GM21717 (cell line): ENCODE measurements at regions not wholly inside any gene's neighbourhood (a gene's known extent, or its start where the extent isn't known, plus 50 kb on each side); places are given as distances from the start of the nearest gene placed in this dataset.
"Not testable (repeated sequence)": the region's sequence is repeated elsewhere in the genome, so short reads cannot be mapped to it uniquely, and the experiment has no call there.

Experiments
- ATAC-seq: cut with Tn5 transposase; IDR thresholded peaks from one replicate; pipeline ENCODE4 v1.9.1; 2021; ENCODE audit warnings: mild to moderate bottlenecking, moderate library complexity; ENCODE audit not compliant: unreplicated experiment

DNA sequence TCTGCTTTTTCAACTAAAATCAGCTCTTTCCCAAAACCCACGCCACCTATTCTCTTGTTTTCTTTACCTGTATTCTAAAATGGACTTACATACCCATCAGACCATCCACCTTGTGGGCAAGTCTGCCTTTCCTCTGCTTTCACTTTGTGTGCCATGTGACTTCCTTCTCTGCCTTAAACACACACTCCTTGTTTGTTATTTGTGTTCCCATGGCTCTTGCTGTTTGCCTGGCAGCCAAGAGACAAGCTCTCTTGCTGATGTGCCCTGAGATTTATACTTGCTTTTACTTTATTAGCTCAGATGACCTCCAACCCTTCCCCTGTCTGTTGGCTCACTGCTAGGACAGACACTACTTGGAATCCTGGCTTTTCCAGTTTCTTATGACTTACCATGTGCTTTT is 309.7 kb upstream of the LRRTM4 start:
- ATAC-seq, result no peak

DNA sequence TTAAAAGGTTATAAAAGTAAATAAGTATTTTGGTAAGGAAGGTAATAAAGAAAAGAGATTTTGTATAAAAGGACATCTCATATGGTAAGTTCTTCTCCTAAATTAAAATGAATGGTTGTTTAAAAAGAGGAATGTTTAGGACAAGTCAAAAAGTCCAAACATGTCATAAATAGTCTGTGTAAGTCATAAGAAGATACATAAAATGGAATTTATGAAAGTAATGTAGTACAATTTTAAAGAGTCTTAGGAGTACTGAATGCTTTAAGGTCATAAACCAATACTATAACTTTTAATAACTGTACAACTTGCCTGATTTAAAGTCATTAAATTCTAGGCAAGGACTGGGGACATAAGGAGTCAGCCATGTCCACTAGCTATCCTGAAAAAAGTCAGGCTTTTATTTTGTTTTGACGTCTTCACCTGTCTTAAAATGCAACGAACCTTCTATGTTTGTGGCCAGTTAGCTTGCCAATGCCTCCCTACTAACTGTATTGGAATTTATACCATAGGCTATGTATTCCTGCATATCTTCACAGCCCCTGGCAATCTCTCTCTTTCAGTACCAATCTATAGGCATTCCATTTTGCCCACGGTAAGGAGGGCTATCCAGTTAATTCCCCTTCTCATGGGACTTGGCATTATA is 312.3 kb upstream of the LRRTM4 start:
- no peak for ATAC-seq

DNA sequence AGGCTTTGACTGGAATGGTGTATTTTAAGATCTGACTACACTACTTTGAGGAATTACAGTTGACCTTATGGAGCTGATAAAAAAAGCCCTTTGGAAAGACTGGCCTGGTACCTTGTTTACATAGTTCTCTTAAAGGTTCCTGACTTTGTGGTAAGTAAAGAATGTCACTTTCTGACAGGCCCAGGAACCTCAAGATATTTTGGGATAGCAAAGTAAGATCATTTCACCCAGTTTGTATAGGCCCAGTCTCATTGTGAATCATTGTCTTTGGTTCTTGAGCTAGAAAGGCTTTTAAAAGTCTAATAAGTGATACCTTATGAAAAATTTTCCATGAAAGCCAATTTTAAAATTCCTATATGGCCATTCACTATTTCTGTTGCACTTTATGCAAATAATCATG is 316.3 kb upstream of the LRRTM4 start:
- no peak for ATAC-seq

DNA sequence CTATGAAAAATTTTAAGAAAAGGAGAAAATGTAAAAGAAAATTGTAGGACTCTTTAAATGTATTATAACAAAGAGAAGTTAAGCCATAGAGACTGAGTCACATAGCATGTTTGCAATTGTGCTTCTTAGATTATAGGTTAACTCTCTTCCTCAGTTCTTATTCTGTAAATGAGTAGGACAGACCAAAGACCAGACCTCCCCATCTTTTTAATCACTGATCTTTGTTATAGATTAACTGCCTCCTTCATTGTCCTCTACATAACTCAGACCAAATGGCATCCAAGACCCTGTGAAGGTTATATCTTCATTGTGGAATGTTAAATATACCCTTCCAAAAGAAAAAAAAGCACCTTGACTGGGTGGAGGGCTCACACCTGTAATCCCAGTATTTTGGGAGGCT is 316.9 kb upstream of the LRRTM4 start:
- no peak for ATAC-seq

DNA sequence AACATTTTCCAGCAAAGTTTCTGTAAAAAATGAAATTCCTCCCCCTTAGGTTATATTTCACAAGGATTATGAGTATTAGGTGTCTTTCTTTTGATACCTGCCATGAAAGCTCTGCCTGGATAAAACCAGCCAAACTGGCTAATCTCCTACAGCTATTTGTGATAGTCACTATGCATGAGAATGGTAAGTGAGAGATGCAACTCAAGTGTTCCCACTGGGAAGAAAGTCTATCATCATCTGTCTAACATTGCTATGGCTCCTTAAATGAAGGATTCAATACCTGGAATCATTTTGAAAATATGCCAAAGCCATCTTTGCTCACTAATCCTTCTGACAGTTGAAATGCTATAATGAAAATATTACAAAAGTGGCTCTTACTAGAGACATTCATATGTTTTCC is 339.9 kb upstream of the LRRTM4 start:
- no peak for ATAC-seq

DNA sequence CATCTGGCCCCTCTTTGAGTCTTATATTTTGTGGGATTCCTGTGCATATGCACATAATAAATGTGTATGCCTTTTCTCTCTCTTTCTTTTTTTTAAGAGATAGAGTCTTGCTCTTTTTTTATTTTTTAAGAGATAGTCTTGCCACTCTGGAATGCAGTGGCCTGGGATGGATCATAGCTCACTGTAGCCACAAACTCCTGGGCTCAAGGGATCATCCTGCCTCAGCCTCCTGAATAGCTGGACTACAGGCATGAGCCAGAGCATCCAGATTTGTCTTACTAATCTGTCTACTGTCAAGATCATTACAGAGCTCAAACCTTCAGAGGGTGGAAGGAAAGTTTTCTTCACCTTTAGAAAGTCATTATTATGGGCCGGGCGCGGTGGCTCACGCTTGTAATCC is 342.2 kb upstream of the LRRTM4 start:
- no peak for ATAC-seq

DNA sequence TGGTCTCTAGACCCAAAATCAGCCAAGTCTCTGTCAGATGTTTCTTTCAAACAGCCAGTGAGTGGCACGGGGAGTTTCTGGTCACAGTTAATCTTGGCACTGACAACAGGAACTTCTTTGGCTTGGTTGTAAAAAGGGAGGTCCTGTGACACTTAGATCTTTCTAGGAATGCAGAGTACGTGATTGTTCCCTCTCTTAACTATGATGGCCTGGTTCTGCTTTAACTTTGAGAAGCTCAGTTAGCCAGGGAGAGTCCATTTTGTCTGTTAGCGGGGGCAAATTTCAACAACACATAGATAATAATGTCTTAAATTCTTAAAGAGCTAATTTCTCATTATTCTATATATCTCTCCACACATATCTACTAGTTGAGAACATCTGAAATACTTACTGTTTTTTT is 344.5 kb upstream of the LRRTM4 start:
- ATAC-seq, result no peak

DNA sequence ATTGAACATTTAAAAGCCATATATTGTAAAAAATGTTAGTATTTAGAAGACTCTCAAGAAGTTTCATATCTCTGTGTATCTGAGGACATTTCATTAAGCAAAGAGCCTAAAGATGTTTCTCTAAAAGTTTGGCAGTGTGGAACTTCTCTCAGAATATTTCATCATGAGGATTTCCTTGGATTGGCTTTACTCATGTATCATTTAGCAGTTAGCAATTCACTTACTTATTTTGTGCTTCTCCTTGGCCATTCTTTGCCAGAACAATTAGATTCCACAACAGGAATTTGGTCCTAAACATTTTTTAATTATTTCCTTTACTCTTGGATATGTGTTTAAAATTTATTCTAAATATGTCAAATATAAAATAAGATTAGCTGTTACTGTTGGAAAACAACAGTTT is 345.0 kb upstream of the LRRTM4 start:
- ATAC-seq, result no peak

DNA sequence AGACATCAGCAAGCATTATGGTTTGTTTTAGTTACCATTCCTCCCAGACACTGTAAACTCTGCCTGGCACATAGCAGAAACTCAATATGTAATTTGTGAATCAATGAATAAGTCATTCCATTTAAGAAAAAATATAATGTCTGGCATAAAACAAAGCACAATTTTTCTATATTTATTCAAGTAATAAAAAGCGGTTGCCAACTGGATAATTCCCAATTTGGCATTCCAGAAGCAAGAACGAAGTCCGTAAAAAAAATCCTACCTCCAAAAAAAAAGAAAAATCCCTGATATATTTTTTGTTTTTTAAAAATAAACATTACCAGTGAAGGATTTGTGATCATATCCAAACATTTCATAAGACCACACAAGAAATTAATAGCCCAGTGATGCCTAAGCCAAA is 351.3 kb upstream of the LRRTM4 start:
- no peak for ATAC-seq

DNA sequence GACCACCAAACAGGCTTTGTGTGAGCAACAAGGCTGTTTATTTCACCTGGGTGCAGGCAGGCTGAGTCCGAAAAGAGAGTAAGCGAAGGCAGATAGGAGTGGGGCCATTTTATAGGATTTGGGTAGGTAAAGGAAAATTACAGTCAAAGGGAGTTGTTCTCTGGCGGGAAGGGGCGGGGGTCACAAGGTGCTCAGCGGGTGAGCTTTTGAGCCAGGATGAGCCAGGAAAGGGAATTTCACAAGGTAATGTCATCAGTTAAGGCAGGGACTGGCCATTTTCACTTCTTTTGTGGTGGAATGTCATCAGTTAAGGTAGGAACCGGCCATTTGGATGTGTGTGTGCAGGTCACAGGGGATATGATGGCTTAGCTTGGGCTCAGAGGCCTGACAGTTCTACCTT is 378.0 kb upstream of the LRRTM4 start:
- not testable (repeated sequence) for ATAC-seq

DNA sequence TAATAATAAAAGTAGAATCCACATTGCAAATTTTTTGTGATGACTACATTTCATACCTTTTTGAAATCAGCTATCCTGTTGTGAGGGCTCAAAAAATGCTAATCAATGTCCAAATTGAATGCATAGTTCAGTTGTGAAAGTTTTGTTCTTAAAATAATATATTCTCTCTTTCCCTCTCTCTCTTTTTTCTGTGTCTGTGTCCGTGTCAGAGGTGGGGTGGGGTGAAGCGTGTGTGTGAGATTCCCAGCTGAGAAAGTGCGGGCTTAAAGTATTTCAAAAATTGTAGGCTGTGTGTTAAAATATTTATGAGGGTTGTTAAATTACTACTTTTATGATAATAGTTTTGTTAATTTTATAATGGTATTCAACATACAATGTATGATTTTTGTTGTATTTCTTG is 388.0 kb upstream of the LRRTM4 start:
- no peak for ATAC-seq

DNA sequence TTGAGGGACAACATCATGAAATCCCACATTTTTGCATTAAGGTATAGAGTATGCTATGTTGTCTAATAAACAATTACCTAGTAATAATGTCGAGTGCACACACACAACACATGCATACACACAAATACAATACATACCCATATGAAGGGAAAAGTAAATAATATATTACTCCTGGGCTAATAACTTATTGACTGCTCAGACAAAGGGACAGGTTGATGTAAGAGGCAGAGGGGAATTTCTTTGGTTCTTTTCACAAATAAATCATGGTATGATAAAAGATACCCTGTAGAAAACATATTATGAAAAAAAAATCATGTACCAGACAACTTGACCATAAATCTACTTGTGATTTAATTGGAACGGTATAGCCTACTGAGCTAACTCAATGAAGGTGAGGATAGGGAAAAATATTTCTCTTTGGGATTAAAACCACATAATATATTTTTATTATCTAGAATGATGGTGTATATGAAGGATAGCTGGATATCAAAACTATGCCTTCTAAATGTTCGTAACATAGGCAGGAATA is 398.7 kb upstream of the LRRTM4 start:
- ATAC-seq, result no peak

DNA sequence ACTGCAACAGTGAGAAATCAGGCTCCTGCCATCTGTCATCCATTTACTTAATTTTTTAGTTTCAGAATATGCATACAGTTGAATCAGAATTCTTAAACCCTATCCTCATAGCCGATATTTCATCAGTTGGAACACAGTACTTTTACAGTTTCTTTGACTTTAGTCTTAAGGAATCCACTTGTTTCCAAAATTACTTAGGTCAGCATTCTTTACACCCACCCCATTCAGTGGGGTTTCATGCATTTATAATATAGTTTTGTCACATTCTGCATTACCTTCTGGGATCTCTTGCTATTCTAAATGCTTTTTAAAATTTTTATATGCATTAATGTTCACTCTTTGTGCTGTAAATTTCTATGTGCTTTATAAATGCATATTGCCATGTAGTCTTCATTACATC is 400.4 kb upstream of the LRRTM4 start:
- ATAC-seq, result no peak

DNA sequence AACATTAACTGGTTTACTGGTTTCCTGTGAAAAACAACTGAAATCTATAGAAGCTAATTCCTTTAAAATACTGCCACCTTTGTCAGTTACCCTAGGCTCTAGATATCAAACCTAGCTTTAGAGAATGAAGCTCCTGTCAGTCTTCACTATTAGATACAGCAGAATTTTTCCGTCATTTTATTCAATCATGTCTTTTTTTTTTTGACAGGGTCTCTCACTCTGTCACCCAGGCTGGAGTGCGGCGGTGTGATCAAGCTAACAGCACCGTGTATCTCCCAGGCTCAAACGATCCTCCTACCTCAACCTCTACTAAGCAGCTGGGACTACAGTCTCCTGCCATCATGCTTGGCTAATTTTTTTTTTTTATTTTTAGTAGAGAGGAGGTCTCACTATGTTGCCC is 415.2 kb upstream of the LRRTM4 start:
- ATAC-seq, result no peak

DNA sequence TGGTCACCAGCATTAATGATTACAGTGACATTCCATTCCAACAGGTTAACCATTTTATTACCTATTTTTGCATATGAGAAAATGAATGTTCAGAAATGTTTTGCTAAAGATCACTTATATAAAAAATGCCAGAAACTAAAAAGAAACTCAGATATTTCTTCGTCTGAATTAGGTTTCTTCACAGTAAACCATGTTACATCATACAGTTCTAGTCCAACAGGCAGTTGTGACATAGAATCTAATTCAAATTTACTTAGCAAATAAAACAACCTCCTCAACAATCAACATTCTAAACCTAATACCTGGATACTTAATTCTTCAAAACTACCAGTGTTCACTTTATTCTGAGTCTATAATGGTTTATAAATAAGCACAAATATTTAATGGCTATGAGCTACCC is 416.3 kb upstream of the LRRTM4 start:
- no peak for ATAC-seq

DNA sequence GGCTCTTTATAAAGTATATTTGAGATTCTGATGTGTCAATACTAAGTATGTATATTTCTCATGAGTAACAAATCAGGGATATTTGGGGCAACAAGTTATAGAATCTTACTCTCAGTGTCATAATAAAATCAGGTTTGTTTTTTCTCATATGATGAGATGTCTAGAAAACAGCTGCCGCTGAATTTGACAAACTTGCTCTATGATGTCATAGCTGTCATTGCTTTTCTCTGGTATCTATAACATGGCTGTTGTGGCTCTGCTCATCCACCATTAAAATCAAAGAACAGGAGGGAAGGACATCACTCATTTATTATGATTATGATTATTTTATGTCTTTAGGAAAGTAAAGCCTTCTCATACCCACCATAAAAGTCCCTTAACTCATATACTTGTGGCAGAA is 417.2 kb upstream of the LRRTM4 start:
- no peak for ATAC-seq

DNA sequence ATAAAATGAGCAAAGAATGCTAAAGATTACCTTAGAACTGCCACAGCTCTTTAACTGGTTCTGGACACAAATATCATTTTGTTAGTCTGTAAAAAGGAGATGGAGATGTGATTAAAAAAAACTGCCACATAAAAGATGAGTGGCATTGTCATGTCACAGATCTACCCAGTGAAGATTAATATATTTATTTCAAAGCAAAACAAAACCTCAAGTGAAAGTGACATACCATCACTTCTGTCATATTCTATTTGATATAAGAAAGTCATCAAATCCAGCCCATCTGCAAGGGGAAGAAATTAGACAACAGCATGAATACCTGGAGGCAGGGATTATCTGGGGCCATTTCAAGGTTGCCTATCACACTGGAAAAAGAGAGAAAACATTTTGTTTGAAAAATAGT is 417.6 kb upstream of the LRRTM4 start:
- no peak for ATAC-seq

DNA sequence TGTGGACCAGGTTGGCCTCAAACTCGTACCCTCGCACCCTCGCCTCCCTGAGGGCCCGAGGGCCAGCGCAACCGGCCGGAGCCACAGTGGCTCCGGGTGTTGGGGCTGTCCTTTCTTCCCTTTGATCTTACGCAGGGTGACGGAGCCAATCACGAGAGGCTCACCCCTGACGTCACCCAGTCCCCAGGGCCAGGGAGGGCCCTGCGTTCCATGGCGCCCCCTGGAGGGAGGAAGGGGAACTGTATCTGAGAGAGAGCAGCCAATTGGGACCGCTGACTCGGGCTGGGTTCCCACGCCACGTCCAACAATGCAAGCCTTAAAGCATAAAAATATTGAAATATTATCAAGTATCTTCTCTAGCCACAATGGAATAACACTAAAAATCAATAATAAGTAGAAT is 432.8 kb upstream of the LRRTM4 start:
- no peak for ATAC-seq

DNA sequence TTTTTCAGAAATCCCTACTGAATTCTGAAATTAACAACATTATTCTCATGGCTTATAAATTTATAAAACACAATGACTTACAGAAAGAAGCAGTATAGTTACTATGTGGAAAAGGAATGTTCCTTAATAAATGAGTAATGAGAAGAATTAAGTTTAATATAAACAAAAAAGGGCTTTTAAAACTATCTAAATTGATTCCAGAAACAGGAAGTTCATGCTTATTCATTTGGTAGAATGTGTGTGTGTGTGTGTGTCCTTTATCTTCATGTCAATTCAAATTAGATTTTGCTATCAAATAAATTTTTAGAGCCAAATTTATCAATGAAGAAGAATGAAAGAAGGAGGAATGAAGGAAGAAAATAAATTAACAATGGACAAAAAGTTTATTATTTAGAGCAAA is 440.8 kb upstream of the LRRTM4 start:
- no peak for ATAC-seq

DNA sequence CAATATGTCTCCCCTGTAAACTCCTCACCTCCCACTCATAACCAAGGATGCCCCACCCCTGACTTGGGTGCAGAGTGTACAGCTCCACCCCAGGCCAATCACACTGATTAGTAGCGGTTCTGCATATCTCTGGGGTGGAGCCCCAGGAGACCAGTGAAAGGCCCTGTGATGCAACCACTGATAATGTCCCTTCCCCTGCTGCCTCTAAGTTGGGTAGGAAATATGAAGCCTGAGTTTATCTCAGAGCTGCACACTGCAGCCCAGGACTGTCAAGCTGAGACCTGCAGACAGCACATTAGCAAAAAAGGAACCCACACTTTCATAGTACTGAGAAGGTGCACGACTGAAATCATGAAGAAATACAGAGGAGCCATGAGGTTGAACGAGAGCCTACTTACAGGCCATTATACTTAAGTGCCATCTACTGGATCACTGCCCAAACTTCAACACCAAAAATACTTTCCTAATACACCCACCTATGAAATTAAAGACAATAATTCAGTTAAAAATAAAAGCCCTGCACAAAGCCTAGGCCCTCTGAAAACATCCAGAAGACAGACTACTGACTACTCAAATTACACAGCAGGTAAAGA is 455.4 kb upstream of the LRRTM4 start:
- no peak for ATAC-seq

DNA sequence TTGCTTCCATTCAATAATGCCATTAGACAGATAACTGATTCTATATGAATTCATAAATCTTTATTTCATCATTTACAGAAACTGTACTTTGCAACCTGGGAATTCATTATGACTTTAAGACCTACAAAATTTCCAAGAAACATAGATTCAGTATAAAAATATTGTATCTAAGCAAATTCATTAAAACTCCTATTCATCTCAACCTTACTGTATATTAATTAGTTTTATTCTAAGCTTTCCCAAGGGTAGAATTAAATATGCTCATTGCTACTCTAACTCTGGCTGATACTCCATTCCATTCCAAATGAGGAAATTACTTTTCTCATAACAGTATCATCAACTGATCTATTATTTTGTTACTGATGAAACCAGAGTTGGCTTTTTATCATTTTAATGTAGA is 473.0 kb upstream of the LRRTM4 start:
- ATAC-seq, result no peak

DNA sequence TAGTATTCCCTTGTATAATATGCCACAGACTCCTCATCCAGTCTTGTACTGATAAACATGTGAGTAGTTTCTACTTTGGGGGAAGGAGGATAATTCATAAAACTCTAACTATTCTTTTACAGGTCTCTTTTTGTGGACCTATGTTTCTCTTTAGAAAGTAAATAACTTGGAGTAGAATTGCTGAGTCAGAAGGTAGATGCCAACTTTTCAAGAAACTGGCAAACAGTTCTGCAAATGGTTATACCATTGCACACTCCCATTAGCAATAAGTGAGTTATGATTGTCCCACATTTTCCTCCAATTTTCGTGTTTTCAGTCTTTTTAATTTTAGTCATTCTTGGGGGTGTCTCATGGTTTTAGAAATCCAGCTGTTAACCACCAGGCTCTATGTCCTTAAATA is 477.2 kb upstream of the LRRTM4 start:
- ATAC-seq, result no peak

DNA sequence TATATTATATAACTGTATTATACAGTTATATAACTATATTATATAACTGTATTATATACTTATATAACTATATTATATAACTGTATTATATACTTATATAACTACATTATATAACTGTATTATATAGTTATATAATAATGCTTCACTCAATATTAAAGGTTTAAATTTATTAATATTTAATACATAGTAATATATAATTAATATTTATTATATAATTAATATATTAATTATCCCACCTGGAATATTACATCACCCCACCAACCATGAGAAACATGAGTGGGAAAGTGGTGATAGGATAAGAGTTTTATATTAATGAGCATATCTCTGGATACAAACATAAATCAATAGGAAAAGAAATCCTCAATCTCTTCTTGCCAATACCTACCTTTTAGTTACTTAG is 487.1 kb upstream of the LRRTM4 start:
- ATAC-seq, result no peak
